ENCODE measurements at regions not wholly inside any gene's neighbourhood (a gene's known extent, or its start where the extent isn't known, plus 50 kb on each side); places are given as distances from the start of the nearest gene placed in this dataset.

GRCh38 chr7:136066304-136067143 lies 89.4 kb upstream of the MTPN start:
- TF ChIP-seq CTCF (IDR thresholded peaks at IDR 0.05) (no peak), POLR2A (IDR thresholded peaks at IDR 0.05) (no peak), POLR2AphosphoS5 (IDR thresholded peaks at IDR 0.05) (no peak), EP300 (IDR thresholded peaks at IDR 0.05) (no peak)

Measured in upper lobe of left lung (tissue), 4 donors.